HepG2 (cell line): ENCODE measurements at regions not wholly inside any gene's neighbourhood (a gene's known extent, or its start where the extent isn't known, plus 50 kb on each side); places are given as distances from the start of the nearest gene placed in this dataset.

Source experiments
- ATAC-seq: fragments of 200-7000 bp; cut with Tn5 transposase; 3 replicates; pipeline ENCODE4 v1.9.1; 2020; ENCODE audit warnings: mild to moderate bottlenecking, moderate library complexity
- BruUV-seq: library from RNA; stranded (reverse); fragments of 400-500 nt; replicated peaks from 2 replicates; lab custom pipeline; 2021; lab: Mats Ljungman, UMichigan
- CTCF ChIA-PET: fragments of 300-600 bp; formaldehyde crosslinking; extraction: SDS; loops from one replicate; lab custom pipeline; 2021; ENCODE audit warnings: low total read pairs, inconsistent platforms, low intra/inter-chr PET ratio; lab: Yijun Ruan, JAX
- POLR2A ChIA-PET: fragments of 350-600 bp; sonication (Branson Sonifier 250); formaldehyde crosslinking; loops from one replicate; lab custom pipeline; 2020; ENCODE audit warnings: antibody characterized with exemption, inconsistent platforms; lab: Yijun Ruan, JAX
- DNase-seq: peaks from one replicate; pipeline ENCODE4 v3.0.0-alpha.2; 2015; ENCODE audit warnings: low spot score
- FAIRE-seq: peaks from 3 replicates; lab custom pipeline; 2011; peaks lifted over from hg19 to GRCh38; lab: Jason Lieb, UNC
- H2AFZ ChIP-seq: one replicate; pipeline ENCODE4 v1.6.1; 2011; ENCODE audit warnings: low read length, inconsistent platforms
- H3K27ac ChIP-seq: fragments of 300-600 bp; 3 replicates; pipeline ENCODE4 v1.8.0; 2011; ENCODE audit warnings: mixed run types, mild to moderate bottlenecking, mixed read lengths, low read length, inconsistent platforms; ENCODE audit not compliant: insufficient read depth; ENCODE audit errors: extremely low read length
- H3K27me3 ChIP-seq, 2 experiments: fragments of 200-600 bp in 1 of 2; 2 replicates in 1 of 2; 3 replicates in 1 of 2; pipeline versions ENCODE4 v1.6.0 to v1.8.0; 2011; ENCODE audit warnings: low read length in 2 of 2, mild to moderate bottlenecking in 2 of 2, moderate library complexity in 2 of 2, inconsistent platforms in 1 of 2; ENCODE audit not compliant: insufficient read depth in 2 of 2, control insufficient read depth in 1 of 2
- H3K36me3 ChIP-seq, 2 experiments: fragments of 200-600 bp in 1 of 2; replicated peaks in 1 of 2; 2 replicates in 1 of 2; 3 replicates in 1 of 2; pipeline versions ENCODE4 v1.5.1 to v1.8.0; 2011; ENCODE audit warnings: low read length in 2 of 2, inconsistent platforms in 1 of 2; ENCODE audit not compliant: insufficient read depth in 2 of 2, control insufficient read depth in 1 of 2
- H3K4me1 ChIP-seq: 2 replicates; pipeline ENCODE4 v1.5.1; 2012; ENCODE audit warnings: low read length, inconsistent platforms; ENCODE audit not compliant: insufficient read depth
- H3K4me2 ChIP-seq: 2 replicates; pipeline ENCODE4 v1.6.0; 2011; ENCODE audit warnings: low read depth, low read length, inconsistent platforms
- H3K4me3 ChIP-seq, 3 experiments: fragments of 200-600 bp in 1 of 3; sonication (generic), shearing (Covaris generic) in 1 of 3; replicated peaks in 1 of 3; 2 replicates each; pipeline ENCODE4 v1.5.1; 2011 to 2016; ENCODE audit warnings: low read length in 3 of 3, inconsistent platforms in 2 of 3, low read depth in 2 of 3, mild to moderate bottlenecking in 2 of 3, control low read depth in 1 of 3, mixed read lengths in 1 of 3; ENCODE audit not compliant: insufficient read depth in 1 of 3
- H3K79me2 ChIP-seq: one replicate; pipeline ENCODE4 v1.6.1; 2011; ENCODE audit warnings: low read length, inconsistent platforms; ENCODE audit not compliant: insufficient read depth
- H3K9ac ChIP-seq: 2 replicates; pipeline ENCODE4 v1.6.0; 2011; ENCODE audit warnings: mild to moderate bottlenecking, low read depth, low read length, inconsistent platforms; ENCODE audit not compliant: insufficient read depth
- H3K9me3 ChIP-seq: 2 replicates; pipeline ENCODE4 v1.5.1; 2012; ENCODE audit warnings: mild to moderate bottlenecking, low read length
- H4K20me1 ChIP-seq: 2 replicates; pipeline ENCODE4 v1.6.0; 2011; ENCODE audit warnings: inconsistent platforms, mild to moderate bottlenecking, low read length, moderate library complexity; ENCODE audit not compliant: insufficient read depth
- GZF1 ChIP-seq: sonication (generic); formaldehyde crosslinking; IDR thresholded peaks from 2 replicates; pipeline ENCODE4 v1.5.1; 2020; ENCODE audit warnings: mild to moderate bottlenecking, missing genetic modification reagents
- KLF15 ChIP-seq: sonication (generic); formaldehyde crosslinking; IDR thresholded peaks from 2 replicates; pipeline ENCODE4 v1.8.1; 2023; ENCODE audit warnings: borderline replicate concordance, mild to moderate bottlenecking, inconsistent platforms, missing genetic modification reagents, mixed read lengths
- PAX8 ChIP-seq: sonication (generic); formaldehyde crosslinking; IDR thresholded peaks from 2 replicates; pipeline ENCODE4 v1.8.0; 2022; ENCODE audit warnings: mild to moderate bottlenecking, missing genetic modification reagents, borderline replicate concordance
- ZC3H4 ChIP-seq: sonication (generic); formaldehyde crosslinking; IDR thresholded peaks from 2 replicates; pipeline ENCODE4 v1.4.0; 2020; ENCODE audit warnings: missing genetic modification reagents, borderline replicate concordance
- ZNF124 ChIP-seq: sonication (generic); formaldehyde crosslinking; IDR thresholded peaks from 2 replicates; pipeline ENCODE4 v1.4.0; 2020; ENCODE audit warnings: missing genetic modification reagents
- ZNF160 ChIP-seq: sonication (generic); formaldehyde crosslinking; IDR thresholded peaks from 2 replicates; pipeline ENCODE4 v1.8.0; 2022; ENCODE audit warnings: mild to moderate bottlenecking, inconsistent platforms, missing genetic modification reagents
- ZNF468 ChIP-seq: sonication (generic); formaldehyde crosslinking; IDR thresholded peaks from 2 replicates; pipeline ENCODE4 v1.8.0; 2022; ENCODE audit warnings: mild to moderate bottlenecking, moderate library complexity, missing genetic modification reagents
- ZNF790 ChIP-seq: sonication (generic); formaldehyde crosslinking; IDR thresholded peaks from 2 replicates; pipeline ENCODE4 v1.8.0; 2022; ENCODE audit warnings: missing genetic modification reagents, mild to moderate bottlenecking, borderline replicate concordance
- WGBS: methylation state at CpG from one replicate; pipeline ENCODE4 v1.1.6; 2017; ENCODE audit warnings: low lambda C conversion rate; 5-methylcytosine and 5-hydroxymethylcytosine counted together
- in situ Hi-C: cut with HindIII; loops from 2 replicates; pipeline ENCODE4 v1.10.0; 2017; ENCODE audit warnings: low pct_unique_long_range_greater_than_20kb; ENCODE audit not compliant: extremely low pct_ligation_motif_present
- intact Hi-C: fragments of 100-400 bp; cut with micrococcal nuclease; formaldehyde crosslinking; loops from one replicate; pipeline ENCODE4 v1.10.0; 2022; ENCODE audit not compliant: unreplicated experiment
- TF ChIP-seq, protein P1 (sequence below): sonication (generic); formaldehyde crosslinking; IDR thresholded peaks from 2 replicates; pipeline ENCODE4 v1.5.0; 2020; ENCODE audit warnings: mild to moderate bottlenecking, missing genetic modification reagents, moderate library complexity

DNA sequence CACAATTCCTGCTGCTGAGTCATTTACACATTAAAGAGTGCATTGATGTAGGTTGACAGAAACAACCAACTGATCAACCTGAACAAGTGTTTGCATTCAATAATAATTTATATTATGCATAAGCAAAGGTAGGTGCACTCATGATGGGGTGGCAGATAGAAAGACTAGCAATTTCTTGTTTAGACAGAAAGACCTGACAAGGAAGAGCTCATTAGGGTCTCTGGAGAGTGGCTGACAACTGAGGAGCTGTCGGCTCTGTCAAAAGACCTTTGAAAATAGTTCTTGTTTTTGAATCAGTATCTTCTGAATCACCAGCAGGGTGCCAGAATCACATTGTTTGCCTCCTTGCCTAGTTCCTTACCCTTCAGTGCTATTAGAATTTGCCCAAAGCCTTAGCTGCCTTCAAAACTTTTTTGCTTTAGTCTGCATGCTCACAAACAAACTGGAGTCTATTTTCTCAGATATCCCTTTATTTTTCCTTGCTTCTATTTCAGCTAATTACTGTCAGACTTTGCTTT, 234.7 kb downstream of the BTG1 start:
- Histone ChIP-seq H3K79me2 (no peaks in the 10 kb centered on the region), H3K9me3 (no peaks in the 10 kb centered on the region), H4K20me1 (no peaks in the 10 kb centered on the region), H3K27me3 (no peaks in the 10 kb centered on the region), H3K36me3 (no peaks in the 10 kb centered on the region), H2AFZ (no peak overlapping the region), H3K4me3 (no peak overlapping the region), H3K4me2 (no peak overlapping the region), H3K4me1 (no peaks in the 10 kb centered on the region), H3K9ac (no peak overlapping the region), H3K27ac (no peak overlapping the region)
- CTCF ChIA-PET, result no interaction called here
- 33% methylated on average over 1 of the region's 1 CpG for WGBS
- BruUV-seq, result no TSS peak
- DNase-seq (no peak), ATAC-seq (no peak), FAIRE-seq (no peak)
- intact Hi-C loops, result no loop called here
- POLR2A ChIA-PET, result no interaction called here
- in situ Hi-C loops, result no loop called here
- TF ChIP-seq GZF1 (CRISPR knock-in tag) (no peak), PAX8 (no peak), ZNF124 (CRISPR knock-in tag) (no peak), ZNF160 (CRISPR knock-in tag) (no peak), ZNF790 (CRISPR knock-in tag) (no peak), KLF15 (CRISPR knock-in tag) (no peak), ZC3H4 (no peak), ZNF468 (no peak)
- TF ChIP-seq, protein P1, sequence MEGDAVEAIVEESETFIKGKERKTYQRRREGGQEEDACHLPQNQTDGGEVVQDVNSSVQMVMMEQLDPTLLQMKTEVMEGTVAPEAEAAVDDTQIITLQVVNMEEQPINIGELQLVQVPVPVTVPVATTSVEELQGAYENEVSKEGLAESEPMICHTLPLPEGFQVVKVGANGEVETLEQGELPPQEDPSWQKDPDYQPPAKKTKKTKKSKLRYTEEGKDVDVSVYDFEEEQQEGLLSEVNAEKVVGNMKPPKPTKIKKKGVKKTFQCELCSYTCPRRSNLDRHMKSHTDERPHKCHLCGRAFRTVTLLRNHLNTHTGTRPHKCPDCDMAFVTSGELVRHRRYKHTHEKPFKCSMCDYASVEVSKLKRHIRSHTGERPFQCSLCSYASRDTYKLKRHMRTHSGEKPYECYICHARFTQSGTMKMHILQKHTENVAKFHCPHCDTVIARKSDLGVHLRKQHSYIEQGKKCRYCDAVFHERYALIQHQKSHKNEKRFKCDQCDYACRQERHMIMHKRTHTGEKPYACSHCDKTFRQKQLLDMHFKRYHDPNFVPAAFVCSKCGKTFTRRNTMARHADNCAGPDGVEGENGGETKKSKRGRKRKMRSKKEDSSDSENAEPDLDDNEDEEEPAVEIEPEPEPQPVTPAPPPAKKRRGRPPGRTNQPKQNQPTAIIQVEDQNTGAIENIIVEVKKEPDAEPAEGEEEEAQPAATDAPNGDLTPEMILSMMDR, result no peak
